ENCODE measurements at regions not wholly inside any gene's neighbourhood (a gene's known extent, or its start where the extent isn't known, plus 50 kb on each side); places are given as distances from the start of the nearest gene placed in this dataset.

GRCh38 chr2:10990561-10991111, 78.9 kb downstream of the KCNF1 start:
- H3K4me3 ChIP-seq (ENCODE audit: low read depth, low read length), result no peak overlapping the region
- TF ChIP-seq MAX (IDR thresholded peaks at IDR 0.05; ENCODE audit: low read depth, low read length) (no peak), CTCF (IDR thresholded peaks at IDR 0.05; ENCODE audit: low read depth, low read length) (no peak), MYC (IDR thresholded peaks at IDR 0.05; ENCODE audit: low read depth, low read length) (no peak), POLR2A (IDR thresholded peaks at IDR 0.05; ENCODE audit: extremely low read depth, insufficient read length) (no peak)
- DNase-seq (ENCODE audit: low read depth), result no peak

- TF ChIP-seq MYC (IDR thresholded peaks at IDR 0.05; ENCODE audit: low read depth, low read length), result no peak
- no peak for TF ChIP-seq POLR2A (IDR thresholded peaks at IDR 0.05; ENCODE audit: extremely low read depth, insufficient read length)
- no peak for TF ChIP-seq CTCF (IDR thresholded peaks at IDR 0.05; ENCODE audit: low read depth, low read length)
- no peak for TF ChIP-seq MAX (IDR thresholded peaks at IDR 0.05; ENCODE audit: low read depth, low read length)
- DNase-seq (ENCODE audit: low read depth), result no peak
- H3K4me3 ChIP-seq (ENCODE audit: low read depth, low read length), result no peak overlapping the region
Observed at GRCh38 chr2:10992023-10992791, 80.5 kb downstream of the KCNF1 start.

- DNase-seq (ENCODE audit: low read depth), result no peak
- no peak for TF ChIP-seq CTCF (IDR thresholded peaks at IDR 0.05; ENCODE audit: low read depth, low read length)
- no peak for TF ChIP-seq POLR2A (IDR thresholded peaks at IDR 0.05; ENCODE audit: extremely low read depth, insufficient read length)
- TF ChIP-seq MAX (IDR thresholded peaks at IDR 0.05; ENCODE audit: low read depth, low read length), result no peak
- TF ChIP-seq MYC (IDR thresholded peaks at IDR 0.05; ENCODE audit: low read depth, low read length), result no peak
- H3K4me3 ChIP-seq (ENCODE audit: low read depth, low read length), result no peak overlapping the region
Observed at GRCh38 chr2:10993001-10993481, 81.3 kb downstream of the KCNF1 start.

GRCh38 chr2:10995366-10995970, 83.7 kb downstream of the KCNF1 start:
- DNase-seq (ENCODE audit: low read depth), result no peak
- no peak overlapping the region for H3K4me3 ChIP-seq (ENCODE audit: low read depth, low read length)
- TF ChIP-seq MAX (IDR thresholded peaks at IDR 0.05; ENCODE audit: low read depth, low read length) (no peak), POLR2A (IDR thresholded peaks at IDR 0.05; ENCODE audit: extremely low read depth, insufficient read length) (no peak), CTCF (IDR thresholded peaks at IDR 0.05; ENCODE audit: low read depth, low read length) (no peak), MYC (IDR thresholded peaks at IDR 0.05; ENCODE audit: low read depth, low read length) (no peak)

- H3K4me3 ChIP-seq (ENCODE audit: low read depth, low read length), result no peak overlapping the region
- no peak for TF ChIP-seq POLR2A (IDR thresholded peaks at IDR 0.05; ENCODE audit: extremely low read depth, insufficient read length)
- TF ChIP-seq MYC (IDR thresholded peaks at IDR 0.05; ENCODE audit: low read depth, low read length), result no peak
- peak; percentile 38 for DNase-seq (ENCODE audit: low read depth)
Observed at GRCh38 chr2:11004199-11004598, 92.5 kb downstream of the KCNF1 start.

GRCh38 chr2:11005032-11005431, 93.3 kb downstream of the KCNF1 start:
- TF ChIP-seq MYC (IDR thresholded peaks at IDR 0.05; ENCODE audit: low read depth, low read length) (no peak), POLR2A (IDR thresholded peaks at IDR 0.05; ENCODE audit: extremely low read depth, insufficient read length) (no peak), CTCF (IDR thresholded peaks at IDR 0.05; ENCODE audit: low read depth, low read length) (no peak), MAX (IDR thresholded peaks at IDR 0.05; ENCODE audit: low read depth, low read length) (no peak)
- DNase-seq (ENCODE audit: low read depth), result no peak
- H3K4me3 ChIP-seq (ENCODE audit: low read depth, low read length), result no peak overlapping the region

Data from NB4 (cell line).